Panc1 (cell line): ENCODE measurements at regions not wholly inside any gene's neighbourhood (a gene's known extent, or its start where the extent isn't known, plus 50 kb on each side); places are given as distances from the start of the nearest gene placed in this dataset.

Experiments used
- CTCF ChIP-seq: fragments of 450-650 bp; IDR thresholded peaks from 2 replicates; pipeline ENCODE4 v1.5.1; 2017; ENCODE audit warnings: mild to moderate bottlenecking
- POLR2AphosphoS5 ChIP-seq: IDR thresholded peaks from 2 replicates; pipeline ENCODE4 v1.6.1; 2012; ENCODE audit warnings: mild to moderate bottlenecking, low read depth, low read length, moderate library complexity
- TCF7L2 ChIP-seq: IDR thresholded peaks from 2 replicates; pipeline ENCODE4 v1.6.1; 2011; ENCODE audit warnings: mild to moderate bottlenecking, low read depth, low read length, inconsistent platforms
- TF ChIP-seq, protein P1 (sequence below), 2 experiments: IDR thresholded peaks; 2 replicates each; pipeline ENCODE4 v1.6.1; 2011 to 2012; ENCODE audit warnings: low read depth in 2 of 2, control low read depth in 1 of 2, low read length in 1 of 2, mild to moderate bottlenecking in 1 of 2, moderate library complexity in 1 of 2; ENCODE audit not compliant: insufficient read depth in 1 of 2

DNA sequence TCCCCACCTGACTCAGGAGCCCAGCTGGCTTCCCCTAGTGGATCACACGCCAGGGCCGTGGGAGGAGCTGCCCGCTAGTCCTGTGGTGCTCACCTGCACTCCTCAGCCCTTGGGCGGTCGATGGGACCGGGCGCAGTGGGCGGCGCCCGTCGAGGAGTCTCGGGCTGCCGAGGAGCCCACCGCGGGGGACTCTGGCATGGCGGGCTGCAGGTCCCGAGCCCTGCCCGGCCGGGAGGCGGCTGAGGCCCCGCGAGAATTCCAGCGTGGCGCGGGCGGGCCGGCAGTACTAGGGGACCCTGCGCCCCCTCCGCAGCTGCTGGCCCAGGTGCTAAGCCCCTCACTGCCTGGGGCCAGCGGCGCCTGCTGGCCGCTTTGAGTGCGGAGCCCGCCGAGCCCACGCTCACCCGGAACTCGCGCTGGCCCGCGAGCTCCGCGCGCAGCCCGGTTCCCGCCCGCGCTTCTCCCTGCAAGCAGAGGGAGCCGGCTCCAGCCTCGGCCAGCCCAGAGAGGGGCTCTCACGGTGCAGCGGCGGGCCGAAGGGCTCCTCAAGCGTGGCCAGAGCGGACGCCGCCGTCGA, 367.9 kb downstream of the TYW1 start:
- TF ChIP-seq CTCF = no peak
- no peak for TF ChIP-seq POLR2AphosphoS5
- TF ChIP-seq, protein P1, sequence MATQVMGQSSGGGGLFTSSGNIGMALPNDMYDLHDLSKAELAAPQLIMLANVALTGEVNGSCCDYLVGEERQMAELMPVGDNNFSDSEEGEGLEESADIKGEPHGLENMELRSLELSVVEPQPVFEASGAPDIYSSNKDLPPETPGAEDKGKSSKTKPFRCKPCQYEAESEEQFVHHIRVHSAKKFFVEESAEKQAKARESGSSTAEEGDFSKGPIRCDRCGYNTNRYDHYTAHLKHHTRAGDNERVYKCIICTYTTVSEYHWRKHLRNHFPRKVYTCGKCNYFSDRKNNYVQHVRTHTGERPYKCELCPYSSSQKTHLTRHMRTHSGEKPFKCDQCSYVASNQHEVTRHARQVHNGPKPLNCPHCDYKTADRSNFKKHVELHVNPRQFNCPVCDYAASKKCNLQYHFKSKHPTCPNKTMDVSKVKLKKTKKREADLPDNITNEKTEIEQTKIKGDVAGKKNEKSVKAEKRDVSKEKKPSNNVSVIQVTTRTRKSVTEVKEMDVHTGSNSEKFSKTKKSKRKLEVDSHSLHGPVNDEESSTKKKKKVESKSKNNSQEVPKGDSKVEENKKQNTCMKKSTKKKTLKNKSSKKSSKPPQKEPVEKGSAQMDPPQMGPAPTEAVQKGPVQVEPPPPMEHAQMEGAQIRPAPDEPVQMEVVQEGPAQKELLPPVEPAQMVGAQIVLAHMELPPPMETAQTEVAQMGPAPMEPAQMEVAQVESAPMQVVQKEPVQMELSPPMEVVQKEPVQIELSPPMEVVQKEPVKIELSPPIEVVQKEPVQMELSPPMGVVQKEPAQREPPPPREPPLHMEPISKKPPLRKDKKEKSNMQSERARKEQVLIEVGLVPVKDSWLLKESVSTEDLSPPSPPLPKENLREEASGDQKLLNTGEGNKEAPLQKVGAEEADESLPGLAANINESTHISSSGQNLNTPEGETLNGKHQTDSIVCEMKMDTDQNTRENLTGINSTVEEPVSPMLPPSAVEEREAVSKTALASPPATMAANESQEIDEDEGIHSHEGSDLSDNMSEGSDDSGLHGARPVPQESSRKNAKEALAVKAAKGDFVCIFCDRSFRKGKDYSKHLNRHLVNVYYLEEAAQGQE (IDR thresholded peaks at IDR 0.05; ENCODE audit: insufficient read depth in 1 of 2, low read depth in 2 of 2, low read length in 1 of 2) = no peak
- TF ChIP-seq TCF7L2 = no peak
